ENCODE measurements at regions not wholly inside any gene's neighbourhood (a gene's known extent, or its start where the extent isn't known, plus 50 kb on each side); places are given as distances from the start of the nearest gene placed in this dataset.

GRCh38 chr19:32186542-32187330 lies 158.7 kb upstream of the ZNF507 start:
- H2BK5ac ChIP-seq (ENCODE audit: low read depth, low read length, poor library complexity, severe bottlenecking), result no peak overlapping the region
- no peak overlapping the region for H2BK15ac ChIP-seq (ENCODE audit: low read depth, low read length)
- dilution Hi-C loops (cut with HindIII; ENCODE audit: low sequenced_read_pairs, unreplicated experiment) (no loop called here), in situ Hi-C loops (cut with MboI; ENCODE audit: low sequenced_read_pairs) (no loop called here), intact Hi-C loops (cut with micrococcal nuclease) (no loop called here)
- H3K79me1 ChIP-seq (ENCODE audit: low read depth in 1 of 2, low read length in 2 of 2), result no peaks in the 10 kb centered on the region
- no peak overlapping the region for H3K4me3 ChIP-seq (ENCODE audit: insufficient read depth, low read depth, low read length)
- H3K4me2 ChIP-seq (ENCODE audit: low read depth, low read length), result no peak overlapping the region
- H2AK9ac ChIP-seq (replicated peaks; ENCODE audit: low read depth, low read length, poor library complexity), result no peak overlapping the region
- H3K14ac ChIP-seq (replicated peaks; ENCODE audit: low read depth, low read length), result no peak overlapping the region
- H3K36me3 ChIP-seq (ENCODE audit: control insufficient read depth, insufficient read depth, low read length), result no peaks in the 10 kb centered on the region
- H4K91ac ChIP-seq (ENCODE audit: insufficient read depth, low read depth, low read length), result no peak overlapping the region
- no peak overlapping the region for H3K23ac ChIP-seq (ENCODE audit: low read depth, low read length)
- WGBS, 2 experiments (ENCODE audit: extremely low coverage in 2 of 2, insufficient read length in 1 of 2), result 55% methylated on average over 1 of the region's 6 CpGs; no CpG with 5 or more reads in 1 of the 2 experiments
- no peak for ATAC-seq (ENCODE audit: low read depth)
- CTCF ChIA-PET, result no interaction called here
- no peak overlapping the region for H4K8ac ChIP-seq (ENCODE audit: low read depth in 2 of 2, low read length in 2 of 2)
- no peak overlapping the region for H2AFZ ChIP-seq (replicated peaks; ENCODE audit: low read length, poor library complexity)
- no peak overlapping the region for H4K5ac ChIP-seq (ENCODE audit: low read depth, low read length)
- no peak overlapping the region for H2AK5ac ChIP-seq (ENCODE audit: low read depth, low read length)
- H3K4ac ChIP-seq (ENCODE audit: low read depth, low read length), result no peak overlapping the region
- no peak overlapping the region for H2BK120ac ChIP-seq (ENCODE audit: low read depth, low read length)
- H3K27ac ChIP-seq (ENCODE audit: insufficient read depth, low read length), result no peak overlapping the region
- DNase-seq, result no peak
- H3K9ac ChIP-seq (ENCODE audit: low read depth, low read length), result no peak overlapping the region
- no peak overlapping the region for H2BK20ac ChIP-seq (ENCODE audit: low read depth, low read length)
- POLR2A ChIA-PET (ENCODE audit: unreplicated experiment), result no interaction called here
- H3K9me1 ChIP-seq (ENCODE audit: insufficient read depth, low read length), result no peaks in the 10 kb centered on the region
- H3K27me3 ChIP-seq (ENCODE audit: control insufficient read depth, insufficient read depth, low read length), result no peaks in the 10 kb centered on the region
- H3K56ac ChIP-seq (ENCODE audit: extremely low read depth, insufficient read depth, low read length), result no peak overlapping the region
- no peaks in the 10 kb centered on the region for H4K20me1 ChIP-seq (ENCODE audit: insufficient read depth, low read length)
- H3K18ac ChIP-seq (ENCODE audit: low read depth, low read length), result no peak overlapping the region
- H3K4me1 ChIP-seq (ENCODE audit: control insufficient read depth, insufficient read depth, low read length), result no peaks in the 10 kb centered on the region
- TF ChIP-seq CTCF (conservative IDR thresholded peaks at IDR 0.05; ENCODE audit: low read depth, low read length), result no peak
- TF ChIP-seq NFE2L2 (IDR thresholded peaks at IDR 0.05; ENCODE audit: low read depth, low read length), result no peak
- no peak for TF ChIP-seq SMC3 (IDR thresholded peaks at IDR 0.05; ENCODE audit: low read depth, low read length)
- TF ChIP-seq MAZ (IDR thresholded peaks at IDR 0.05; ENCODE audit: borderline replicate concordance, low read depth, low read length), result no peak
- no peak for TF ChIP-seq FOS (IDR thresholded peaks at IDR 0.05; ENCODE audit: low read depth, low read length)
- no peak for TF ChIP-seq RFX5 (IDR thresholded peaks at IDR 0.05; ENCODE audit: low read depth, low read length)
- no peak for TF ChIP-seq RAD21 (IDR thresholded peaks at IDR 0.05; ENCODE audit: low read length)
- TF ChIP-seq BHLHE40 (IDR thresholded peaks at IDR 0.05; ENCODE audit: low read depth, low read length), result no peak
- TF ChIP-seq RCOR1 (IDR thresholded peaks at IDR 0.05; ENCODE audit: insufficient replicate concordance, low read length), result no peak
- no peak for TF ChIP-seq ELK1 (IDR thresholded peaks at IDR 0.05; ENCODE audit: borderline replicate concordance, low read depth, low read length)
- no peak for TF ChIP-seq POLR2A (IDR thresholded peaks at IDR 0.05; ENCODE audit: low read depth, low read length)
- no peak for TF ChIP-seq MXI1 (IDR thresholded peaks at IDR 0.05; ENCODE audit: borderline replicate concordance, low read depth, low read length)
- no peak for TF ChIP-seq USF2 (IDR thresholded peaks at IDR 0.05; ENCODE audit: low read depth, low read length)
- no peak for TF ChIP-seq CHD1 (IDR thresholded peaks at IDR 0.05; ENCODE audit: low read depth, low read length)
- no peak for TF ChIP-seq MAFK (IDR thresholded peaks at IDR 0.05; ENCODE audit: low read depth, low read length)
- TF ChIP-seq CEBPB (IDR thresholded peaks at IDR 0.05; ENCODE audit: low read depth, low read length), result no peak
- peaks cover 2% of the 10 kb centered on the region; the same call in 1 of the 2 replicates for H3K9me3 ChIP-seq (ENCODE audit: control insufficient read depth, insufficient read depth, low read length)
- no TSS peak for BruUV-seq (replicated peaks)

Measured in IMR-90 (cell line).